GM18519 (cell line): ENCODE measurements at regions not wholly inside any gene's neighbourhood (a gene's known extent, or its start where the extent isn't known, plus 50 kb on each side); places are given as distances from the start of the nearest gene placed in this dataset.

Source experiments
- ATAC-seq: cut with Tn5 transposase; IDR thresholded peaks from one replicate; pipeline ENCODE4 v1.9.1; 2021; ENCODE audit warnings: mild to moderate bottlenecking, moderate library complexity; ENCODE audit not compliant: unreplicated experiment, low FRiP score

DNA sequence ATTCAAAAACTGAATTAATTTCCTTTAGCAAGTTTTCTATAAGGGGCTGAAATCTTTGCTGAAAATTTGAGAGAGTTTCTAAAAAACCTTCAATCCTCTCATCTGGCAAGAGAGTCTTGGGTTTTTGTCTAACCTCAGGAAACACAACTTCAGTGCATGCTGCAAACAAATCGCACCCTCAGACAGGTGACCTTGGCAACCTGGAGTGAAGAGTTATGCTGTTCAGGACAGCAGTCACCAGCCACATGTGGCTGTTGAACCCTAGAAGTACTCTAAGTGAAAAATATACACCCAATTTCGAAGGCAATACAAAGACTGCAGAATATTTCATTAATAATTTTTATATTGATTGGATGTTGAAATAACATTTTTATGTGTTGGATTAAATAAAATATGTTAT, 184.8 kb downstream of the RPS29 start:
- no peak for ATAC-seq

DNA sequence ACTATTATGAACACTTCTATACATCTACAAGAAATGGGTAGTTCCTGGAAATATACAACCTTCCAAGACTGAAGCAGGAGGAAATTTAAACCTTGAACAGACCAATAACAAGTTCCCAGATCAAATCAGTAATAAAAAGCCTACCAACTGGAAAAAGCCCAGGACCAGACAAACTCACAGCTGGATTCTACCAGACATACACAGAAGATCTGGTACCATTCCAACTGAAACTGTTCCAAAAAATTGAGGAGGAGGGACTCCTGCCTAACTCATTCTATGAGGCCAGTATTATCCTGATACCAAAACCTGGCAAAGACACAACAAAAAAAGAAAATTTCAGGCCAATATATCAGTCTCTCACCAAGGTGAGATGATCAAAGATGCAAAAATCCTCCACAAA, 189.4 kb downstream of the RPS29 start:
- no peak for ATAC-seq

DNA sequence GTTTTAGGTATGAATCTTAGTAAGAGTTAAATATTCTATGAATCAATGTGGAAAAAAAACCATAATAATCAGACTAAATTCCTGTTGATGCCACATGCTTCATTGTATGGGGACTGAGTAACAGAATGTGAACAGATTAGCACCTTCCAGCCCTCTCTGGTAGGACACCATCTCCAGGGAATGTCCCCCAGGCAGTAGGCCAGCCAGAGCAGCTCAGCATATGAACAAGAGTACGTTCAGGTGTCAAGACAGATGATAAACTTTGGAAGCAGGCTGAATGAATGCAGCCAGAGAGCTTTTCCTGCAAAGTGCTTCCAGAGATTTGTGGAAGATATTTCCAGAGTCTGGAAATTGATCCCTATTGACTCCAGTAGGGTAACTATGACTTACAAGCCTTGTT, 204.4 kb downstream of the RPS29 start:
- no peak for ATAC-seq

DNA sequence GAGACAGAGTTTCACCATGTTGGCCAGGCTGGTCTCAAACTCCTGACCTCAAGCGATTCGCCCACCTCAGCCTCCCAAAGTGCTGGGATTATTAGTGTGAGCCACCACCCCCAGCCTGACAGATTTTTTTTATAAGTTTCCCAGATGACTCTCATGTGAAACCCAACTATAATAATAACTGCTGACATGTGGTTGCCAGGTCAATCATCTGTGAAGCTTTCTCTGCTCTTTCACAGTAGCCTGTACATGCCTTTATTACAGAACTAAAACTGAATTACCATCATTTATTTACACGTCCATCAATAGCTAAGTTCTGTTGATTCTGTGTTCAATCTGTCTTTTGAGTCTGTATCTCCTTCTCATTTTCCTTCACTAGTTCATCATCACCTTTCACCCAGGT, 218.5 kb downstream of the RPS29 start:
- no peak for ATAC-seq

DNA sequence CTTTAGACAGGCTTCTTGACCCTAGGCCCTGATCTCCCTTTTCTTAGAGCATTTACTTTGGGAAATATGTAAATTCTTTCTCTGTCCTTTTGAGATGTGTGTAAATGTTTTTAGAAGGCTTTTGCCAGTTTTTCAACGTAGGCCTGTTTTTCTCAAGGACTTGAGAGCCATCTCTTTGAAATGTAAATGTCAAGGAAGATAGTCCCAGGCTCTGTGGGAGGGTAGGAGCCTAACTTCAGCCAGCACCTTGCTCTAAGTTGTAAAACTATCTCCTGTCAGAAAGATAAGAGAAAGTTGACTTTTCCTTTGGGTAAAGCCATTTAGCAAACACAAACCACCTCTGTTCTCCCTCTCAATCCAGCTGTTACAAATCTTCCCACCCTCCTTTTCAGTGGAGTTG, 219.8 kb downstream of the RPS29 start:
- no peak for ATAC-seq

DNA sequence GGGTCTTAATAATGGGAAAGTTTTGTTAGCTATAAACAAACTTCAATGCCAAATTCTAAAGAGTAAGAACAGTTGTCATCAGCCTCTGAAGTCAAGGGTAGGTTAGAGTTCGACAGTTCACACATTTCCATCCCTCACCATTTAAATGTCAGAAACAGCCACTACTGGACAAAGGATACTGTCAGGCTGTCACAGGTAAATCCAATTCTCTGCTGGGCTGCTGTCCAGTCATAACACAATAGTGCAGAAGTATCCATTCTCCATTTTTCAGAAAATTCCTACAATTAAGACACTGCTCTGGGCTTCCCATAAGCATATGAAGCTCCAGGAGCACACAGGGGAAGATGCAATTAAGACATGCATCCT, 221.4 kb downstream of the RPS29 start:
- ATAC-seq, result no peak

DNA sequence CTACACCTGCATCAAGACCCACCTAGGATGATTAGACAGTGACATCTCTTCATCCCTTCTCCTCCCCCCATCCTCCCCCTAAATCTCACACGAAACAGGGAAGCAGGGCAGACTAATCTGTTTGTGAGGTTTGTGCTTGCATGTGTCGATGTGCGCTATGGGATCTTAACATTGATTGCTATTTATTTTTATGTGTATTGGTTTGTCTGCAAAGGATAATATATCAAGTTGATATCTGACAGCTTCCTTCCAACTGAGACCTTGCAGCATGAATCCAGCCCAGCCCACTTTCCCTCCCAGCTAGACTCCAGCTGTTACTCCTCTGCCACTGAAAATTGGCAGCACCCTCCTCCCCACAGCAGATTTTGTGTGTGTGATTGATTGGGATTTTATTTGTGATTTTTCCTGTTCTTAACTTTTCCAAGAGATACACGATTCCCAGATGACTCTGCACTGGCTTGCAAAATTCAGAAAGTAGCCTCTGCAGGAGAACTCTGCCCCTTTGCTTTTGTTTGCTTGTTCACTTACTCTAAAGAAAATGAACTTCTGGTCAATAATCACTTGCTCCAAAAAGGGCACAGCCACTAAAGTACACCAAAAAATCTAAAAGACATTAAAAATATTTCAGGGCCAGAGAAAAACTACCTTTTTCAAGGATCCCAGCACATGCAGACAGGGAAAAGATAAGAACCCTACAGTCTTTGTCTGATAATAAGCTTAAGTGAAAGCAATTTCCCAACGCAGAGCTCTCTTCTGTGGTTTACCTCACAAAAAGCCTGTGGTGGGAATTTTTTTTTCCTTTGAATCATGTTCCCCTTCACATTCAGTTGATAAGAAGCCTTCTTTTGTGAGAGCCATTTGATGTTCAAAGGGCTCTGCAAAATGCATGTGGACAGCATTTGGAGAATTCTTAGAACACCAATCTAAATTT, 222.1 kb downstream of the RPS29 start:
- no peak for ATAC-seq

DNA sequence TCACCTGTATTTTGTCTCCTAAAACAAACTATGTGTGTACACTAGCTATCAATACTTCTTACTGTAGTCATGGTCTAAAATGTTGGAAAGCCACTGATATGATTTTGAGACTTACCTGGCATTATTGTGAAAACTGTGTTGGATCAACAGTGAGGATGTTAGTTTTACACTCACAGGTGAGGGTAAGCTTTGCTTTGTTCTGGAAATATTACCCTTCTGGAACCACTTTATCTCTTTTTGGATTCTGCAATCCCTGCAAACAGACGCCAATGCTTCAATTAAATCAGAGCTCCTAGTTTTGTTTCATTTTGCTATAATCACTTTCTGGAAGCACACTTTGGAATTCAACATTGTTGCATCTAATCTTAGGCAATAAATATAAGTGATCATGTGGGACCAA, 223.3 kb downstream of the RPS29 start:
- ATAC-seq, result no peak

DNA sequence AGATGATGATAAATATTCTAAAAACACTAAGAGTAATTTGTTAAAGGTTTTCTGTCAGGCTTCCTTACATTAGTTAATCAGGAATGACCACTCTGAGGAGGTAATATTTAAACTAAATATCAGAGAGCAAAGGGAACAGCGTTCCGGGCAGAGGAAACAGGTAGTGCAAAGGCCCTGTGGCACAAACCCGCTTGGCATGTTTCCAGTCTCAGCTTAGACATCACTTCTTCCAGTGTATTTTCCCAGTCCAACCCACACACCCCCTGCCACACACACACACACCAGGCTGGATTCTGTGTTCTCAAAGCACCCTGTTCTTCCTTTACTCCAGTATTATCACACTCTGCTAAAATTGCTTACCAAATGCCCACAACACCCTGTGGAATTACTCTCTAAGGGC, 247.1 kb downstream of the RPS29 start:
- ATAC-seq, result no peak

DNA sequence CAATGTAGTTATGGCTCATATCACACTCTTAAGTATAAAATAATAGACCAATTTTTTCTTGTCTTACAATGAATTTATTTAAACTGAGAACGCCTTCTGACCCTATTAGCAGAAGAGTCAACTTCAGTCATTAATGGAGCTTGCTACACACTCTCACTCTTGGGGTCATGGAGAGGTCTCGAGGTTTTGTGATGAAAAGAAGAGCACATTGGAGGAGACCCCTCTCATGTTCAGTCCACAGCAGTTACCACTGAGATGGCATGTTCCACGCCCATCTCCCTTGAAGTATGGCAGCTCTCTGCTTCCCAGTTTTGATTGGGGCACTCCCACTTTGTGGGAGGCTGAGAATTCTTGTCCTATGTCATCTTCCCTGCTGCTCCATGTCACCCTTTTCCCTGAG, 266.4 kb downstream of the RPS29 start:
- ATAC-seq, result no peak

DNA sequence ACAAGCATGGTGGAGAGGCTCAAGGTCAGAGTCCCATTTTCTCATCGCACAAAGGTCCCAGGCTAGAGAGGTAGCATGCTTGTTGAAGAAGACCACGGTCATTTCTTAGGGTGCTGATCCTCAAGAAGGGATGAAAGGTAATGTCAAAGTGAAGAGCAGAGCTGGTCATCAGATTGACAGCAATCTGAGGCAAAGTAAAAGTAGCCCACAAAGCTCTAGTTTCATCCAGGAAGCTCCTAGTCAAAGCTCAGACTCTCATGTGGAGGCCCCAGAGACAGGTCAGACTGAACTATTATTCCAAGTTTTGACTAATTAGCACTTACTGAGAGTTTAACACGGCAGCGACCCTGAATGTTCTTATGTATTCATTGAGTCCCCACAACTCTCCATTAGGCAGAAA, 270.6 kb downstream of the RPS29 start:
- no peak for ATAC-seq

DNA sequence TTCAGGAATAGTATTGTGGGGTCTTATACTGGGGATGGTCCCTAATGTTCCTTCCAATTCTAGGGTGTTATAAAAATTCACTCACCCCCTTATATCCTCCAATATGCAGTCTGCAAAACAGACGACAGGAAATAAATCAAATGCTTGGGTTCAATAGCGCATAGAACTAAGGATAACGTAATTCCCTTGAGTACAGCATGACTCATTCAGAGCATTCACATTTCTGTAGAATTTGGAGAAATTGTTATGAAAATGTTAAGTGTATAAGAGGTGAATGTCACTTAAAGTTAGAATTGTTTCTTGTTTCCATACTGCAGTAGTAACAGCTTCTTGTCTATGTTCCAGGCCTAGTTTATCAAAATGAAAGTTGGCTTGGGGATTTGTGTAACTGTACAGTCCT, 271.4 kb downstream of the RPS29 start:
- ATAC-seq, result no peak

DNA sequence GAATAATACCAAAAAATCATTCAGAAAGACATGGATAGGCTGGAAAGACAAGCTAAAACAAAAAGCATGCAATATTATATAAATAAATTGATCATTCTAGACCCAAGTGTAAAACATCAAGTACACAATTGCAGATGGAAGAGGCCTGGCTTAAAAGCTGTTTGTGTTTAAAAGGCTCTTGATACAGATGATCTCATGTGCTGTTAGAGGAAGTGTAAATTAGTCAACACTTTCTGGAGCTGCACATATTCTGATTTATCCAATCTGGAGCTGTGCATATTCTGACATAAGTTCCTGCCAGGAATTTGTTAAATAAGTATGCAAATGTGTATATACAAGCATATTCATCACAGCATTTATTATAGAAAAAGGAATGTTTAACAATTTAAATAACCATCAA, 273.1 kb downstream of the RPS29 start:
- ATAC-seq, result no peak

DNA sequence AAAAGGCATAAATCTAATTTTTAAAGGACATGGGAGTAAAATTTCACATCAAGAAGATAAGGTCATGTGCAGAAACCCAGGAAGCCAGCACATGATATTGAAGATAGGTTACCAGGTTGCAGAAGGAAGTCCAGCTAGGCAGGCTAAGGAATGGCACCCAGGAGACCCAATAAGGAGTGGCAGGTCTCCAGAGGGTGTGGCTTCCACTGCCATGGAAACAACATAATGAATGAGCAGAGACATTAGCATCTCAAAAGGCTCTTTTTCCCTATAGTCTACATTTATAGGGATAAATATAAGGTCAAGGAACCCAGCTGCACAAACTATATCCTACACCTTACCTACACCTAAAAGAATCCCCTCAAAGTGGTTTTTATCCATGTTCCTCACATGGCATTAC, 275.9 kb downstream of the RPS29 start:
- no peak for ATAC-seq

DNA sequence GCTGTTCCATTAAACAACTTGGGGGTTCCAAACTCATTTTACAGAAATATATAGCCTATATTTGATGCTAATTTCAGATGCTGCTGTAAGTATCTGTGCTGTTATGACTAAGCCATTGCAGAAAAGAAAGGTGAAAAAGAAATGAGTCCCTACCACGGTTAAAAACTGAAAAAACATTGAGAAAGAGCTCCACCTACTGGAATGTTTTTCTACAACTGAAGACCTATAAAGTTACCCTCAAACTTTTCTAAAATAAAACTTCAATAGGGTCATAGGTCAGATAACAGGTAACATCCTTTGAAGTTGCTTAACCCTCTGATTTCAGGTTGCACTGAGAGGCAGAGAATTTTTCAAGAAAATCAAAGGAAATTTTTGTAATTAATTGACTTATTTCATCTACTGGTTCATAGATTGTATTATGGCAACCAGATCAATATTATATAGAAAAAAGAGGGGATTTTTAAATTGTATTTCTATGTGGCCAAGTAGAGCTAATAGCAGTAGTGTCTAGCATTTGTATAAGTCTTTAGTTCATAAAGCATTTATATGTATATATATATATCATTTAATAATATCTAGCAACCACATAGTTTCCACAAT, 279.9 kb downstream of the RPS29 start:
- peak; percentile 91 for ATAC-seq

DNA sequence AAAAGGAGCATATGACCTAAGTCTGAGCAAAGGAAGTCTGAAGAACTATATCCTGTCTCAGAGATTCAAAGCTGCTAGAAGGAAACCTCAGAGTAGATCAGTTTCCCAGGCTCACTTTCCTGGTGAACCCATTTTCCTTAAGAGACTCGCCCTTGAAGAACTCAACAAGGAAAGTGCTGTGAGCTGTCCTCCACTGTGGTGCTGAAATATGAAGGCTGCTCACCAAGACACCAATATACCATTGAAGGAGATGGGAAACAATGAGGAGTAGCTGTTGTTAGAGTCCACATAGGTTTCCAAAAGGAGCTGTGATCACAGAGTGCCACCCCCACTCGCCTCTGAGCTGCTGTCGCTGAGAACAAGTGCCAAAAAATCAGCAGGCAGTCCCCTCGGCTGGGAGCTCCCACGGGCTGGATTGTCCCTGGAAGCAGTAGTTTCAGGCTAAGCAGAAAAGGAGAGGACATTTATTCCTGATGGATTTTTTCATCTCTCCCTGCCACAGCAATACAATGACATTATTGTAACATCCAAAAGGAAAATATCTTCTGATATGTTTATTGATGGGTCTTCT, 282.1 kb downstream of the RPS29 start:
- no peak for ATAC-seq

DNA sequence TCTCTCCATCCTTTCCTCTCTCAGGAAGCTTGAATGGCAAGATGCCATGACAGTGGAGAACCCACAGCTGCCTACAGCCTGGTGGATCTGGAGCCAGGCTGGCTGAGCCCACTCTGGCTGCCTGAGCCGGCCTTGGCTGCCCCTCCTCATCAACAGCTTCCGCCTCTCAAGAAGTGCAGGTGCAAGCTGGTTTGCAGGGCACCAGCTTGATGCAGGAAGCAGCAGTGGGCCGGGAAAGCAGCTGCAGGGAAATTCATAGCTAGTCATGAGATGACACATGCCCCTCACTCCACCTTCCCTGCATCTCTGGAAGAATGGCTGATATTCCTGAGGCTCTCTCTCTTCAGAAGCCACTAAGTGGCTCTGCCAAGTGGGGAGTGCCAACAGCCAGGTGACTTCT, 289.1 kb downstream of the RPS29 start:
- ATAC-seq, result no peak

DNA sequence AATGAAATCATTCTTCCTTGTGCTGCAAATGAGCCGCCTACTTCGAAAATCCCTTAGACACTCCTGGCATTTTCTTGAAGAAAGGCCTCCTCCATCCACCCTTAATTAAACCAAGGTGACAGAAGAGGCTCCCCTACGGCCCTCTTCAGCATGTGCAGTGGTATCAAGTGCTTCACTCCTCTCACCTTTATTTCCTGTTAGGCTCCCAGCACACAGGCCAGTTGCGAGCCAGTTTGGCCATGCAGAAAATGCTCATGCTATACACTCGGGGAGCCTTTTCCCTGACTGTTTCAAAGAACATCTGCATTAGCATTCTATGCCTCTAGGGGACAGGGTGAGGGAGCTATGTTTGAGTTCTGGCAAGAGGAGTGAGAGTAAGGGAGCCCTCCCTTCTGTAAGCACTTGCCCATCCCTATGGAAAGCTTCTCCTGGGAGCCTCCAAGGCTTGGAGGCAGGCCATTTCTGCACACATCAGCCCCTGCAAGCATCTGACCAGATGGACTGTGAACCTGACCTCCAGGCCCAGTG, 291.5 kb downstream of the RPS29 start:
- ATAC-seq, result no peak

DNA sequence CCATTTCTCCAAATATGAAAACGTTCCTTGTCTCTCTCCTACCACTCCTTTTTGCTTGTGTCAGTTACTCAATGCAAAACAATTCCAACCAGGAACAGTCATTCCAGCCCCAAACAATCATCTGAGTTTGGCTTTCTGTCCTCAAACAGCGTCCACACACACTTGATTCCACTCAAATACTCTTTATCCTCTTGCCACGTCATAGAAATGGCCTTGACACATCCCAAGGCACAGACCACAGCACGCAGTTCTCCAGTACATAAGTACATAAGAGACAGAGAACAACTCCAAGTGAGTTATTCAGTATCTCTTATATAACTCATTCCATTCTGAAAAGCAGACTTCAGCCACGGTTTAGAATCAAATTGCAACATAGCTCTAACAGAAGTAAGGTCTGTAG, 299.2 kb downstream of the RPS29 start:
- no peak for ATAC-seq

DNA sequence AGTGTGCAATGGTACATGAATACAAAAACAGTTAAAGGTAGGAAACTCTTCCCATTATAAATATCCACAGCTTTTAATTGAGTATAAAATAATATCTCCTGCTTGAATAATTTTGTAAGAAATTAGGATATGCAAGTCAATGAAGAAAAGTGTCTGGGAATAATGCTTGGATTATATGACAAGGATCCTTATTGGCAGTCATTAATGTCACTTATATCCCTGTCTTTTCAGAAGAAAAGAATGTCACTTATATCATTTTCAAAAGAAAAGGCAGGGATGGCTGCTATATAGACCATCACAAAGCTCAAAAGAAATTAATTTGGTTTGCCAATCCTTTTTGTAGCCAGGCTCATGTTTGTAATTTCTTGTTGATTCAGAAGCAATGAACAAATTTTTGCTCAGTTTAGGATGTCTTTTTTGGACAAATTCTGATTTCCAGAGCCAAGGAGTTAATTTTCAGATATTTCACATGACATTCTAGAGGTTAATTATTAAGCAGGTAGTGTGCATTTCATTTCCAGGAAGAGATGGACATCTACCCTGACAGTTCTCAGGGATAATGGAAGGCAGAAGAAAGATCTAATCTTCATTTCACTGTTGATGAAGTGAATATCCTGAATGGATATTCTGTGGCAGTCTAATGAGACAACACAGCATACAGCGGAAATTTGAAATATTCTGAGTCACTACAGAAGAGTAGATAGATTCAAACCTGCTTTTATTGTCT, 299.8 kb downstream of the RPS29 start:
- no peak for ATAC-seq

DNA sequence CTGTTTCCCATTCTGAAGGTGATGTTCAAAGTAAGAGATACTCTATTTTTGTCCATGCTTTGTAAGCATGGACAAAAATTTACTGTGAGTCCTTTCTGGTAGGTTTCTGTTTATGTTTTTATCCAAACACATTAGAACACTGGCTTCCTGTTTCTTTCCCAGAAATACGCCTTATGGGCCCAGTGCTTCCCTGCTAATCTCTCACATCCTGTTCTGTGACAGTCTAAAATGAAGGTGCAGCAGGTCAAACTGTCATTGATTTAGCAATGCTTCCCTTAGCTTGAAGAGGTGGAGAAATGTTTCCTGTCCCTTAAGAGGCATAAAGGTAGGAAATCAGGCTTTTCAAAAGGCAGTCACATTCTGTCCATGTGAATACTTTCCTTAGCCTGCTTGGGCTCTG, 305.6 kb downstream of the RPS29 start:
- no peak for ATAC-seq
